ENCODE measurements at regions not wholly inside any gene's neighbourhood (a gene's known extent, or its start where the extent isn't known, plus 50 kb on each side); places are given as distances from the start of the nearest gene placed in this dataset.

DNA sequence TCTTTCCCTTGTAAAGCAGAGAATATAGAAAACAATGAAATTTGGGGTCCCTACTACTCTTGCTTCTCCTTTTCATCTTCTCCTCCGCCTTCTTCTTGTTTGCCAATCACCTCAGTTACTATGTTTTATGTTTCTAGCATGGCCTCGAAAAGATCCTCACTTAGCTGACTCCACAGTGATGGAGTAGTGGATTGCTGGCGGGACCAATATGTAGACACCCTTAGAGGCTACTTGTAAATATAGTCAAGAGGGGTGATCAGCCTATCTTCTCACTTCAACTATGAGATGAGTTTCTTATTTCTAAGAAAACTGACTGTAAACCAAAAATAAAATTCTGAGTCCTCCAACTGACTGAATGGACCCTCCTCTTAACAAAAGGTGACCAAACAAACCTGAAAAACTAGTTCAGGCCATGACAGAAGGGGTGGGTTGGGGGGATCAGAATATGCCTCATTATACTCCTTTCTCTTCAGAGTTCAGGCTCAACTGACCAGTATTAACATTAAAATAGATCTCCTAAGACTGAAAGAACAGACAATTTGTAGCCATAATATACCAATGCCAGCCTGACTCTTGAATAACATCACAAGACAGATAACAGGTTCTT lies 829.0 kb downstream of the TLE4 start:
- ChIA-PET POLR2A (no interaction called here), CTCF (no interaction called here)
- no peak overlapping the region for H3K4me3 ChIP-seq (ENCODE audit: low read depth, low read length)
- no peak for DNase-seq (ENCODE audit: low read depth, low spot score)
- TF ChIP-seq, protein P1, sequence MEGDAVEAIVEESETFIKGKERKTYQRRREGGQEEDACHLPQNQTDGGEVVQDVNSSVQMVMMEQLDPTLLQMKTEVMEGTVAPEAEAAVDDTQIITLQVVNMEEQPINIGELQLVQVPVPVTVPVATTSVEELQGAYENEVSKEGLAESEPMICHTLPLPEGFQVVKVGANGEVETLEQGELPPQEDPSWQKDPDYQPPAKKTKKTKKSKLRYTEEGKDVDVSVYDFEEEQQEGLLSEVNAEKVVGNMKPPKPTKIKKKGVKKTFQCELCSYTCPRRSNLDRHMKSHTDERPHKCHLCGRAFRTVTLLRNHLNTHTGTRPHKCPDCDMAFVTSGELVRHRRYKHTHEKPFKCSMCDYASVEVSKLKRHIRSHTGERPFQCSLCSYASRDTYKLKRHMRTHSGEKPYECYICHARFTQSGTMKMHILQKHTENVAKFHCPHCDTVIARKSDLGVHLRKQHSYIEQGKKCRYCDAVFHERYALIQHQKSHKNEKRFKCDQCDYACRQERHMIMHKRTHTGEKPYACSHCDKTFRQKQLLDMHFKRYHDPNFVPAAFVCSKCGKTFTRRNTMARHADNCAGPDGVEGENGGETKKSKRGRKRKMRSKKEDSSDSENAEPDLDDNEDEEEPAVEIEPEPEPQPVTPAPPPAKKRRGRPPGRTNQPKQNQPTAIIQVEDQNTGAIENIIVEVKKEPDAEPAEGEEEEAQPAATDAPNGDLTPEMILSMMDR (IDR thresholded peaks at IDR 0.05; ENCODE audit: insufficient read depth, low read length, missing control alignments), result no peak

DNA sequence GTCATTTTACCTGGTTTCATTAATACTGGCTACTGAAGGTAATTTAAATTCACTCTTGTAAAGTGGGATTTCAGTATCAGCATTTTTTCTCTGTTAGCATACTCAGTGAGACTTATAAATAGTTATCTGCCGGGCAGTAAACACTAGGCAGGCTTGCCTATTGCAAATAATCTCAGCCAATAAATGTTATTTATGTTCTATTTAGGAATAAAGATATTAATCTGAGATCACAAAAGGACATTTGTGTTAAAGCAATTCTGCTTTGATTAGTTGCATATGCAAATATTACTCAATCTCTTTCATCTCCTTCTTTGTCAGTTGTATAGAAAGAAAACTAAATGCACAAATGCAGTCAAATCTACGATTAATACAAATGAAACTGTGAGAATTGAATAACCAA lies 827.8 kb downstream of the TLE4 start:
- H3K4me3 ChIP-seq (ENCODE audit: low read depth, low read length), result no peak overlapping the region
- ChIA-PET POLR2A (no interaction called here), CTCF (no interaction called here)
- TF ChIP-seq, protein P1 (IDR thresholded peaks at IDR 0.05; ENCODE audit: insufficient read depth, low read length, missing control alignments), result no peak
- no peak for DNase-seq (ENCODE audit: low read depth, low spot score)

DNA sequence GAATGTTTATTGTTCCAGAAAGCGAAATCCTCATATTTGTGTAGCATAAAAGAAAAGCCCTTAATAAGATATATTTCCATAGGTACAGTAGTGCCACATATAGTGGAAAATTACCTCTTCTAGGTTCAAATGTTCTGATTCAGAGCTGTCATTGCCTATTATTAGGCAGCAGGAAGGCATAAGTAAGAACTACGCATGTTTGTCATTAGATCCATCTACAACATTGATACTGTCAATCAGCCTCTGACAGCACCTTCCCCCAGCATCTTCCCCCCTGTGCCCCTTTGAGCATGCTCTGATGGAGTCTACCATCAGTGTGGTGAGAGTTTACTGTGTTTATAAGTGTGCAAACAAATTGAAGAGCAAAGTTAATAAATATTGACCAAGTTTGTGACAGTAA lies 816.1 kb downstream of the TLE4 start:
- H3K4me3 ChIP-seq (ENCODE audit: low read depth, low read length), result no peak overlapping the region
- CTCF ChIA-PET, result no interaction called here
- DNase-seq (ENCODE audit: low read depth, low spot score), result no peak
- TF ChIP-seq, protein P1 (IDR thresholded peaks at IDR 0.05; ENCODE audit: insufficient read depth, low read length, missing control alignments), result no peak
- POLR2A ChIA-PET, result no interaction called here

DNA sequence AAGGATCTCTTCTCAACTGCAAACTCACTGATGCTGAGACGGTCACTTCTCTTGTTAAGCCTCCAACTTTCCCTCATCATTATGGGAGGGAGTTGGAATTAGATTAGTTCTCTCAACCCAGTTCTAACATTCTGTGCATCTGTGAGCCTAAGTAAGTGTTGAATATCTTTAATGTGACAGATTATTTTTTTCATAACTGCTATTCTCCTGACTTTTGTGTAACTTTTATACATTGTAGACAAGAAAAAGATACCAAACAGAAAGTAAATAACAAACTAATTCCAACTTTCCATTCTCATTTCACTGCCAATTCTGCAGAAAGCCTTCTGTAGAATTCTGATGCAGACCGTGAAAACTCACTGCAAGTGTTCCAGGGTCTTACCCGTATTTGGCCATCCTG lies 813.5 kb downstream of the TLE4 start:
- TF ChIP-seq, protein P1 (IDR thresholded peaks at IDR 0.05; ENCODE audit: insufficient read depth, low read length, missing control alignments), result no peak
- CTCF ChIA-PET, result no interaction called here
- H3K4me3 ChIP-seq (ENCODE audit: low read depth, low read length), result no peak overlapping the region
- DNase-seq (ENCODE audit: low read depth, low spot score), result no peak
- POLR2A ChIA-PET, result no interaction called here

DNA sequence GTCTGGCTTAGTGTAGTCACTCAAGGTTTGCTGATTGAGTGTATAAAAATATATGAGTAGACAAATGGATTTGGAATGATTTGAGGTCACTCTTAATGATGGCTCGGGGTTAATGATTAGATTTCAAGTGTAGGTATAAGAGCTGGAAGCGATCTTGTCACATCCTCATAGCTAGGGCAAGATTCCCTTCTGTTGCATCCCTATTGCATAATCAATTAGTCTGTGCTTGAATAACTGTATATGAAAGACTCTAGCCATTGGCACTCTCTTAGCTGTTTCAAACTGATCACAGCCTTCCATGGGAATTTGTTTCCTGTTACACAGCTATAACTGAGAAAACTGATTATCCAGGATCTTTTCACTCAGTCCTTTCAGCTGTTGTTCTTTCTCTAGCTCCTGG lies 811.6 kb downstream of the TLE4 start:
- ChIA-PET POLR2A (no interaction called here), CTCF (no interaction called here)
- DNase-seq (ENCODE audit: low read depth, low spot score), result no peak
- TF ChIP-seq, protein P1 (IDR thresholded peaks at IDR 0.05; ENCODE audit: insufficient read depth, low read length, missing control alignments), result no peak
- no peak overlapping the region for H3K4me3 ChIP-seq (ENCODE audit: low read depth, low read length)

DNA sequence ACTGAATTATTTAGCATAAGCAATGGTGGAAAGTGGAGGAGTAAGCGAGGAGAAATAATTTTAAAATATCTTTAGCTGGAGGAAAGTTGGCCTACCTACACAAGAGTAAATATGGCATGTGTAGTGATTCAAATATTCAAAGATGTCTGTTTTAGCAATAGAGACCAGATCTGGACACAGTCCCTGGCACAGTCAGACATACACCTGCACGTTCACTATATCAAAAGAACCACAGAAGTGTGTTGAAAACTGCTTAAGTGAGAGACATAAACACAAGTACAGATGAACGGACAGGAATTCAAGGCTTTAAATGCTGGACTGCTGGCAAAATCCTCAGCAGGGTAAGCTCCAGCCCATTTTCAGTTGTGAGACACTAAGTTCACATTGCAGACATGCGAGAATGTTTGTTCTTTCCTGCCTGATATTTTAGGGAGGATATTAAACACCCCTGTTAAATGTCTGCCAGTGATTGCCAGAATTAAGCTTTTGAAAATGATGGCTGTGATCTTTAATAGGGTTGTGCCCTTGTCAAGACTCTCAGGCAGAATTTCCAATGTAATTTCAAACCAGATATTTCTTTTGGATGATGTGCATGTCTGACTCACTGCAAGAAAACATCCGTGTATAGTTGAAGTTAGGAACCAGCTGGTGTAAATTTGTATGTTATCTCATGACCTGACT lies 810.6 kb downstream of the TLE4 start:
- CTCF ChIA-PET, result no interaction called here
- TF ChIP-seq, protein P1 (IDR thresholded peaks at IDR 0.05; ENCODE audit: insufficient read depth, low read length, missing control alignments), result no peak
- H3K4me3 ChIP-seq (ENCODE audit: low read depth, low read length), result no peak overlapping the region
- DNase-seq (ENCODE audit: low read depth, low spot score), result no peak
- POLR2A ChIA-PET, result no interaction called here
